HG03571 (cell line): ENCODE measurements at regions not wholly inside any gene's neighbourhood (a gene's known extent, or its start where the extent isn't known, plus 50 kb on each side); places are given as distances from the start of the nearest gene placed in this dataset.
"Not testable (repeated sequence)": the region's sequence is repeated elsewhere in the genome, so short reads cannot be mapped to it uniquely, and the experiment has no call there.

ENCODE experiments used
- ATAC-seq: cut with Tn5 transposase; IDR thresholded peaks from one replicate; pipeline ENCODE4 v1.9.1; 2021; ENCODE audit not compliant: unreplicated experiment

DNA sequence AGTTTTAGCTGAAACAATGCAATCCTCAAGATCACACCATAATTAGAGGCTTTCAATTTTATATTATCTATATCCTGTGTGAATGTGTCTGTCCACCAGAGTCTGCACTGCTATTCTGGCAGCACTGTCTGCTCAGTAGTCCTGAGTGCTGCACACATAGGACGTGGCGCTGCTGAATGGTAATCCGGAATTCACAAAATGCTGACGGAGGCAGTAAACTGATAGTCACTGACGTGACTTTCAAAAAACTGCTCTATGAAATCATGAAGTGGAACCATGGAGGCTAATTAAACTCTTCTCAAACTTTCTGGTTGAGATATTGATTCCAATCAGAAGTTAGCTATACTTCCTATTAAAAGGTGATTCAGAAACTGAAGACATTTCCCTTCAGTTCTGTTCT lies 190.8 kb upstream of the NOX3 start:
- no peak for ATAC-seq

GRCh38 chr6:155645325-155645724 lies 189.7 kb upstream of the NOX3 start:
- ATAC-seq: no peak

- ATAC-seq: no peak
Observed at GRCh38 chr6:155641603-155642002, 186.0 kb upstream of the NOX3 start.

DNA sequence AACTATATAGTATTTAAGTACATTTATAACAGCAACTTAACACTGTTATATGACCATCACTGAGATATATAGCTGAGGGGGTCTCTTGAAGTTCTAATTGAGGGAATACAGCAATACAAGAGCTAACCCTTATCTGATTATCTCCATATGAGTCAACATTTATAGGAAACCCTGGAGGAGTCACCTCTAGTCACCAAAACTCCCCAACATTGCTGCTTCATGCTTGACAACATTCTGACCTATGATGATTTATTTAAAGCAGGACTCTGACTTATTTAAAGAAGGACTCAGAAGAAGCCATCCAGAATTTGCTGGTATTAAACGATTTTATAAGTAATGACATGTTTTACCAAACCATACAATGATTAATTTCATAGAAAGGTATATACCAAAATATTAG lies 182.6 kb upstream of the NOX3 start:
- ATAC-seq: no peak

DNA sequence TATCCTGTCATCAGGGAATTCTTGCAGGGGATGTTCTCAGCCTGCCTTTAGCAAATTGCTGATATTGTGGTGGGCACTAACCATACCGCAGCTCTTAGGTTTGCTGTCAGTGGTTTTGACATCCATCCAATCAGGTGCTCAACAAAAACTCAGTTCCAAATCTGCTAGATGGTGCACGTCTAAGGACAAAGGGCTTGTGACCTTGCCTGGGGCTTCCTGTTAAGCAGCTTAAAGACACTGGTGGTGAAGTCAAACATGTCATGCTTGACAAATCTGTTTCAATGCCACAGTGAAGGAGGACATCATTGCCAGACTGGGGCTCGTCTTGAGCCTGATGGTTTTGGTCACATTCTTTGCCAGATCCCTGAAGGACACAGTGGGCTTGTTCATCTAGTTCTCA lies 179.8 kb upstream of the NOX3 start:
- no peak for ATAC-seq

DNA sequence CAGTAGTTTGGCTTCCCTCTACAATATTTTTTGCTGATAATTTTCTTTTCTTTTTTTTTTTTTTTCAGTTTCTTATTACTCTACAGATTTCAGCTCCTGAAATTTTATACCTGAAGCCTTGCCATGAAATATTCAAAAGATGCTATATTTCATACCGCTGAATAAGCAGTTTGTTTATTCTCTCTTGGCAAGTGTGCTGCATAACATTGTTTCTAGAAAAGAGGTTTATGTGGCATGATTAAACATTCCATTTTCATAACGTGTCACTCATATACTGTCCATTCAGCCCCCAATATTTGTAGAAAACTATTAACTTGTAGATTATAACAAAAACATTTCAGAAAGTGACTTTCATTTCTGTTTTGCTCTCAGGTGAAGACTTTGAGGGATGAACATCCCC lies 174.4 kb upstream of the NOX3 start:
- no peak for ATAC-seq

- no peak for ATAC-seq
Observed at GRCh38 chr6:155629652-155630051, 174.0 kb upstream of the NOX3 start.

DNA sequence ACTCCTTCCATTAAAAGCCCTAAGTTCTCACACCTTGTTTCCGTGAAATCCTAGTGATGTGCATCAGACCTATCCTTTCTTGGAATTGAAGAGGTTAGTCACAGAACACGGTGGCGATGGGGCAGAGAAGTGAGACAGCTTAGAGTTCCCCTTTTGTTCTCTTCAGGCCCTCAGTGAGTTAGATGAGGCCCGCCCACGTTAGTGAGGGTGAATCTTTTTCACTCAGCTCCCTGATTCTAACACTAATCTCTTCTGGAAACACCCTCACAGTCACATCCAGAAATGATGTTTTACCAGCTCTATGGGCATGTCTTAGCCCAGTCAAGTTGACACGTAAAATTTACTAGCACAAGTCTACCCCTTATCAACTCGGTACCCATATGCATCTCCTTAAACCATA lies 172.7 kb upstream of the NOX3 start:
- peak; percentile 65 for ATAC-seq

- not testable (repeated sequence) for ATAC-seq
Observed at GRCh38 chr6:155627722-155628212, 172.1 kb upstream of the NOX3 start.

GRCh38 chr6:155623450-155624178 lies 168.0 kb upstream of the NOX3 start:
- ATAC-seq: no peak

GRCh38 chr6:155614606-155615005 lies 159.0 kb upstream of the NOX3 start:
- no peak for ATAC-seq

GRCh38 chr6:155611742-155612141 lies 156.1 kb upstream of the NOX3 start:
- ATAC-seq: no peak

DNA sequence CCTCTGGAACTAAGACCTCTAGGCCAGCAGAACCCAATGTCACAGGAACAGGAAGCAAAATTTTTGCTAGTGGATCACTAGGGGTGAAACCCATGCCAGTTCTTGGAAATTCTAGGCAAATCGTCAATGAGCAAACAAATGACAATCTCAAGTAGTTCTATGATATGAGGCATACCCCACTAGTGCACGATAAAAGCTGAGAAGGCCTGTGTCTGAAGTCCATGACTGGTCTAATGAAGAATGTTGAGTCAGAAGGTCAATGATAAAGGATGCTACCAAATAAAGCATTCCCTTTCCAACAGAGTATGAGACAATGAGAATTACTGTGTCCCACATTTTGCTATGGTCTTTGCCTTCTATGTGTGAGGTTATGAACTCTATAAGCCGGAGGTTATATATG lies 149.4 kb upstream of the NOX3 start:
- no peak for ATAC-seq

DNA sequence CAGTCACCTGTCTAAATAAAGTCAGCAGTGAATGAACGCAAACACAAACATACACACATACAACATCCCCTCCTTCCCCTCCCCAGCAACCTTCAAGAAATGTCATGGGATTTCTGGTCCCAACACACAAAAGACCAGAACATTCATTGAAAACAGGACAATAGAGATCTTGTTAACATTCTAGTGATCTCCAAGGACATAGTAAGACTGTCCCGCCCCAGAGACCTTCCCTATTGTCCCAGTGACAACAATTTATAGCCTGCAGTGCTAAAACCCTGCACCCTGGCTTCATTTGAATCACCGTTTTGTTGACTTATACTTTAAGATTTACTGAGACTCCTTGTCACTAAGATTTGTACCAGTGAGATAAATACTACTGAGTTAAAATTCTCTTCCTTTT lies 143.9 kb upstream of the NOX3 start:
- ATAC-seq: no peak

GRCh38 chr6:155599160-155599559 lies 143.5 kb upstream of the NOX3 start:
- no peak for ATAC-seq

- no peak for ATAC-seq
Observed at GRCh38 chr6:155595284-155595683, 139.6 kb upstream of the NOX3 start.

GRCh38 chr6:155591741-155592140 lies 136.1 kb upstream of the NOX3 start:
- no peak for ATAC-seq

DNA sequence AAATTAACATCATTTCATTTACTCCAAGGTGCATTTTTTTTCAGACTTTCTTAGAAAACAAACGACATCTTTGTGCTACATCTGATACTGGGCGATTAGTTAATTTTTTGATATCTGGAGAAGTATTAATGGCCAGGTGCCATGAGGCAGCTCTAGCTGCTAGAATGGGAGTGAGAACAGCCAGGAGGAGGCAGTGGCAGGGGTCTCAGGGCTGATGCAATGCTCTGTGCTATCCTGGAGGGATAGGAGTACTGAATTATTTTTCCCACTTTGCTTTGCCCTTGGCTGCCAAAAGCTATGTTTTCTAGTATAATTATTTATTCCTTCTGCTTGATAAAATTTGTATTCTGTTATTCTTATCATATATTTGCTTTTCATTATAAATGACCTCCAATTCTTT lies 133.6 kb upstream of the NOX3 start:
- ATAC-seq: no peak

DNA sequence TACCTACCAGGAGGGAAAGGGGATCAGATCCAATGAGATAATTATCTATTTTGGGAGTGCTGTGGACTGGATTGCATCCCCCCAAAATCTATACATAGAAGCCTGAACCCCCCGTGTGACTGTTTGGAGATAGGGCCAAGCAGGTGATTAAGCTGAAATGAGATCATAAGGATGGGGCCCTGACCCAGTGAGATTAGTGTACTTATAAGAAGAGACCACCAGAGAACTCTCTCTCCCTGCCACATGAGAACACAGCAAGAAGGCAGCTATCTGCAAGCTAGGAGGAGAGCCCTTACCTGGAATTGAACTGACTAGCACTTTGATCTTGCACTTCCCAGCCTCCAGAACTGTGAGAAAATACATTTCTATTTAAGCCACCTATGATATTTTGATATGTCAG lies 132.2 kb upstream of the NOX3 start:
- no peak for ATAC-seq

DNA sequence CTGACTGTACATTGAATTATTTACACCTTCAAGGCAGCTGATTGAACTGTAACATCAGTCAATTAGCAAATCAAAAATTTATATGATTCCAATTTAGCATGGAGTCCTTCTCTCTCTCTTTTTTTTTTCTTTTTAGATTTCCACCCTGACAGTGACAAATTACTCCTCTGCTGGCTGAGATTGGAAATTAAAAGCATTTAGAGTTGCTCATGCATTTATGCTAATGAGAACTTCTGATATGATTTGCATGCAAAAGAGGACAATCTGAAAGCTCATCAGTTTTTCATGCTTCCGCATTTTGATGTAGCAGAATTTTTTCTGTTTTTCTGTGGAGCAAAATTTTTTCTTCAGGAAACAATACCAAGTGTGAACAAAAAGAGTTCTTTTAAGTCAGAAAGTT lies 130.5 kb upstream of the NOX3 start:
- no peak for ATAC-seq

GRCh38 chr6:155584006-155584405 lies 128.4 kb upstream of the NOX3 start:
- no peak for ATAC-seq

DNA sequence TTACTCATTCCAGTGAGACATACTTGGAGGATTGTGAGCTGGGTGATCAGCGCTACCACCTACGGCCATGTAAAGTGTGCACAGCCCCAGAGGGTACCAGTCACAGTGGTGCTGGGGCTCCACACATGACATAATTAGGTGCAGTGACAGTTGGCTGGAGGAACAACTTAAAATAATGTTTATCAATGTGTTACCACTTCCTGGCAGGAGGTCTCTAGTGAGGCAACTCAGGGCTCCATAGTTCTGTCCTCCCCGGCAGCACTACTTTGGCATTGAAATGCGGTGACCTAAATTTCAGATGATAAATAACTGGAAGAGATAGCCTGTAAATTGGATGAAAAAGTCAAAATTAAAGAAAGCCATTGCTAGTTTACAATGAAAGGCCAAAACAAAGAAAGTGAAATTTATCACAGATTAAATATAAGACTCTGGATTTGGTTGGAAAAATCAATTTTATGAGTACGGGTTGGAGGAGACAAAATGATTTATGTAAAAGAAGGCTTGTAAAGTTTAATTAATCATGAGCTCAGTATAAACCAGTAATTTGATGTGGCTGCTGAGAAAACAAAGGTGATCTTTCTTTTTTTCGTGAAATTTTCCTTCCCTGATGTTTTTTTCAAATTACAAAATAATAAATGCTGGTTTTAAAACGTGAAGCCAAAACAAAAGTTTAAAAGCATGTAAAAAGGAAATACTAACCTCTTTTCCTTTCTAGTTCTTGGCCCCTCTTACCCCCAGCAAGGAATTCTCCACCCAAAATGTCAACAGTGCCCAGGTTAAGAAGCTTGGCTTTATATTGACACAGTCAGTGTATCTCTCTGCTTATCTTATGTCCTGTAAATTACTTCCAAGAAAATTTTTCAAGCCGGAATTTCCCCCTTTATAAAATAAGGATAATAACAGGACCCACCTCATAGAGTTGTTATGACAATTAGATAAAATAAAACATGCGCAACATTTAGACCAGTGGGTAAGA lies 126.7 kb upstream of the NOX3 start:
- no peak for ATAC-seq
